HUES48 (cell line): ENCODE measurements at regions not wholly inside any gene's neighbourhood (a gene's known extent, or its start where the extent isn't known, plus 50 kb on each side); places are given as distances from the start of the nearest gene placed in this dataset.

Experiments used
- H3K27ac ChIP-seq: one replicate; pipeline ENCODE4 v1.7.0; 2013; ENCODE audit warnings: low read depth, low read length, inconsistent platforms
- H3K27me3 ChIP-seq: 2 replicates; pipeline ENCODE4 v1.6.1; 2013; ENCODE audit warnings: mild to moderate bottlenecking, low read length; ENCODE audit not compliant: control insufficient read depth, insufficient read depth
- H3K36me3 ChIP-seq: 2 replicates; pipeline ENCODE4 v1.6.1; 2013; ENCODE audit warnings: low read length; ENCODE audit not compliant: control insufficient read depth, insufficient read depth
- H3K4me1 ChIP-seq: 2 replicates; pipeline ENCODE4 v1.6.1; 2013; ENCODE audit warnings: mild to moderate bottlenecking, low read length; ENCODE audit not compliant: control insufficient read depth, insufficient read depth
- H3K4me3 ChIP-seq: 2 replicates; pipeline ENCODE4 v1.5.1; 2013; ENCODE audit warnings: mild to moderate bottlenecking, low read depth, low read length
- H3K9ac ChIP-seq: 2 replicates; pipeline ENCODE4 v1.6.1; 2013; ENCODE audit warnings: mild to moderate bottlenecking, low read depth, low read length, moderate library complexity
- H3K9me3 ChIP-seq: 2 replicates; pipeline ENCODE4 v1.6.1; 2013; ENCODE audit warnings: low read length; ENCODE audit not compliant: control insufficient read depth, insufficient read depth

DNA sequence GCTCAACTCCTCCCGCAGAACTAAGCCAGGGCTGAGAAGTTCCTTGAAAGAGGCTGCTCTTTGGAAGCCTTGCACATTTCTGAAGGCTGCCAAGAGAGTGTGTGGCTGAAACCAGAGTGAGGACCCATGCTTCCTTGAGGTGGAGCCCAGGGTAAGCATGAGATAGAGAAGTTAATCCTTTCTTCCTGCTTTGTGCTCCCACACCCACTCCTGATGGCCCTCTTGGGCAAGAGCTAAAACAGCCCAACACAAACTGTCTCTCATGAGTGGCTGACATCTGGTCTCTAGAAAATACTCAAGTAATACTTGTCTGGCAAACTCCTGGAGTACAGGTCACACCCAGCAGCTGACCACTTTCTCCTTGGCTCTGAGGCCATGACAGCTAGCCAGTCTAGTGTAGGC lies 523.7 kb downstream of the INSC start:
- no peaks in the 10 kb centered on the region for H3K4me1 ChIP-seq
- H3K4me3 ChIP-seq: no peak overlapping the region
- no peak overlapping the region for H3K27ac ChIP-seq
- no peaks in the 10 kb centered on the region for H3K27me3 ChIP-seq
- no peaks in the 10 kb centered on the region for H3K36me3 ChIP-seq
- H3K9ac ChIP-seq: no peak overlapping the region
- H3K9me3 ChIP-seq: no peaks in the 10 kb centered on the region

- Histone ChIP-seq H3K27ac (no peak overlapping the region), H3K4me1 (no peaks in the 10 kb centered on the region), H3K36me3 (no peaks in the 10 kb centered on the region), H3K9me3 (no peaks in the 10 kb centered on the region), H3K27me3 (no peaks in the 10 kb centered on the region), H3K4me3 (no peak overlapping the region), H3K9ac (no peak overlapping the region)
These were observed 525.6 kb downstream of the INSC start for GRCh38 chr11:15640318-15640717.

DNA sequence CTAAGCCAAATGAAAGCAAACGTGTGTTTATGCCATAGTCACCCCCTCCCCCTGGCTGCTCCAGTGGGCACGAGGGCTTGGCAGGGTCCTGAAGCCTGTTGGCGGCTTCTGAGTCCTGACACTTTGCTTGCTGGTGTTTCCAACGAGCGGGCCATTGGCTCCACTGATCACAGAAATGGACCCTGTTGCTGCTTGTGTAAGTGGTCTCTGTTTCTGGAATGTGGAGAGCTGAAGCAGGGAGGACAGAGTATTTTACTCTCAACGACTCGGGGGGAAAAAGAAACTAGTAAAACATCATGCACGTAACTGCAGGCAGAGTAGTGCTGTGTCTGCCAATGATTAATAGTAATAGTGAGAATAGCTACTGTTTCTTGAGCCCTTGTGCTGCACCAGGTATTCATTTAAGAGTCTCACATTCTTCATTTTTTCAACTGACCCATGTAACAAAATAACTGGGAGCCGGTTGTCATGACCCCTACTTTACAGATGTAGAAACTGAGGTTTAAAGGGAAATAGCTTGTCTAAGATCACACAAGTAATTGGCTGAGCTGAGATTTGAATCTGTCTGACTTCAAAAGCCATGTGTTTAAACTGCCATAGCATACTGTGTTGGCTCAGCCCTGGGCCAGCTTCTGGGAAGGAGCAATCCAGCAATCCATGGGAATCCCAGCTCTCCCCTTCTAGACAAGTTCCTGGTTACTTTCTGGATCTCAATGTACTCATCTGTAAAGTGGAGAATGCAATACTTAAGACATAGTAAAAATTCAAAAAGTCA lies 526.7 kb downstream of the INSC start:
- Histone ChIP-seq H3K36me3 (no peaks in the 10 kb centered on the region), H3K27me3 (no peaks in the 10 kb centered on the region), H3K4me1 (no peaks in the 10 kb centered on the region), H3K4me3 (no peak overlapping the region), H3K27ac (no peak overlapping the region), H3K9me3 (no peaks in the 10 kb centered on the region), H3K9ac (no peak overlapping the region)

- Histone ChIP-seq H3K9ac (no peak overlapping the region), H3K27me3 (no peaks in the 10 kb centered on the region), H3K4me1 (peaks cover 4% of the 10 kb centered on the region), H3K9me3 (no peaks in the 10 kb centered on the region), H3K27ac (no peak overlapping the region), H3K36me3 (no peaks in the 10 kb centered on the region), H3K4me3 (no peak overlapping the region)
These were observed 530.5 kb downstream of the INSC start for GRCh38 chr11:15645201-15645600.

- H3K27ac ChIP-seq: no peak overlapping the region
- H3K4me1 ChIP-seq: peaks cover 12% of the 10 kb centered on the region
- no peak overlapping the region for H3K4me3 ChIP-seq
- H3K27me3 ChIP-seq: no peaks in the 10 kb centered on the region; the same call in 1 of the 2 replicates
- no peak overlapping the region for H3K9ac ChIP-seq
- no peaks in the 10 kb centered on the region for H3K9me3 ChIP-seq
- no peaks in the 10 kb centered on the region for H3K36me3 ChIP-seq
These were observed 534.8 kb downstream of the INSC start for GRCh38 chr11:15649371-15650104.

- no peaks in the 10 kb centered on the region for H3K9me3 ChIP-seq
- no peaks in the 10 kb centered on the region for H3K36me3 ChIP-seq
- no peaks in the 10 kb centered on the region; the same call in 1 of the 2 replicates for H3K27me3 ChIP-seq
- peaks cover 12% of the 10 kb centered on the region for H3K4me1 ChIP-seq
- no peak overlapping the region for H3K9ac ChIP-seq
- peak overlapping the region; percentile 10 for H3K27ac ChIP-seq
- H3K4me3 ChIP-seq: peak overlapping the region; percentile 51
These were observed 535.6 kb downstream of the INSC start for GRCh38 chr11:15650105-15650938.

GRCh38 chr11:15651033-15651432 lies 536.3 kb downstream of the INSC start:
- Histone ChIP-seq H3K27me3 (no peaks in the 10 kb centered on the region; the same call in 1 of the 2 replicates), H3K27ac (no peak overlapping the region), H3K36me3 (no peaks in the 10 kb centered on the region), H3K9ac (no peak overlapping the region), H3K4me1 (peaks cover 12% of the 10 kb centered on the region), H3K9me3 (no peaks in the 10 kb centered on the region), H3K4me3 (no peak overlapping the region)

GRCh38 chr11:15651816-15652215 lies 537.1 kb downstream of the INSC start:
- Histone ChIP-seq H3K27ac (no peak overlapping the region), H3K36me3 (no peaks in the 10 kb centered on the region), H3K4me1 (peaks cover 12% of the 10 kb centered on the region), H3K27me3 (no peaks in the 10 kb centered on the region; the same call in 1 of the 2 replicates), H3K4me3 (no peak overlapping the region), H3K9ac (no peak overlapping the region), H3K9me3 (no peaks in the 10 kb centered on the region)

DNA sequence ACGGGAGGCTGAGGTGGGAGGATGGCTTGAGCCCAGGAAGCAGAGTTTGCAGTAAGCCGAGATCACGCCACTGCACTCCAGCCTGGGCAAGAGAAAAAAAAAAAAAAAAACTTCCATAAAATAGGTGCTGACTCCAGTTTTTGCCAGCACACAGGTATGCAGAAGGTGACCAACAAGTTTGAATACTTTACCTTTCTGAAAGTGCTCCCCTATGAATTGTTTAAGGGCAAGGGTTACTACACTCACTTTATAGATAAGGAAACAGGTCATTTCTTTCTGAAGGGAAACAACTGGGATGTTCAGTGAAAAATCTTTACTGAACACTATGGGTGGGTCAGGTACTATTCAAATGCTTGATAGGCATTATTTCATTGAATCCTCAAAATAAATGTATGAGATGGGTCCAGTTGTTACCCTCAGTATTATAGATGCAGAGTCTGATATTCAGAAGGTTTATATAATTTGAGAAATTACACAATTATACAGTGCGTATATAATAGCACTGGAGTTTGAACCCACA lies 538.5 kb downstream of the INSC start:
- H3K9ac ChIP-seq: no peak overlapping the region
- H3K4me1 ChIP-seq: peaks cover 12% of the 10 kb centered on the region
- H3K27ac ChIP-seq: no peak overlapping the region
- no peaks in the 10 kb centered on the region; the same call in 1 of the 2 replicates for H3K27me3 ChIP-seq
- no peaks in the 10 kb centered on the region for H3K36me3 ChIP-seq
- no peak overlapping the region for H3K4me3 ChIP-seq
- no peaks in the 10 kb centered on the region for H3K9me3 ChIP-seq

- no peaks in the 10 kb centered on the region; the same call in 1 of the 2 replicates for H3K27me3 ChIP-seq
- H3K27ac ChIP-seq: no peak overlapping the region
- H3K4me1 ChIP-seq: peaks cover 12% of the 10 kb centered on the region
- no peaks in the 10 kb centered on the region for H3K9me3 ChIP-seq
- H3K4me3 ChIP-seq: no peak overlapping the region
- no peaks in the 10 kb centered on the region for H3K36me3 ChIP-seq
- no peak overlapping the region for H3K9ac ChIP-seq
These were observed 539.7 kb downstream of the INSC start for GRCh38 chr11:15654451-15654850.
